ENCODE measurements at regions not wholly inside any gene's neighbourhood (a gene's known extent, or its start where the extent isn't known, plus 50 kb on each side); places are given as distances from the start of the nearest gene placed in this dataset.
A peak's percentile ranks its signal among the peaks of the same experiment; 100 is the strongest.

- Histone ChIP-seq H3K36me3 (replicated peaks) (no peaks in the 10 kb centered on the region), H3K4me3 (ENCODE audit: low read depth, low read length) (no peak overlapping the region), H3K27ac (no peak overlapping the region), H3K27me3 (replicated peaks) (no peaks in the 10 kb centered on the region)
- DNase-seq = no peak
- TF ChIP-seq CTCF (IDR thresholded peaks at IDR 0.05; ENCODE audit: low read depth, low read length, missing control alignments) = no peak
- in situ Hi-C loops (cut with HindIII; ENCODE audit: low pct_ligation_motif_present, low sequenced_read_pairs) = no loop called here
Measured at GRCh38 chr10:59562126-59562525, 147.5 kb downstream of the SLC16A9 start.

GRCh38 chr10:59561477-59562121, 148.1 kb downstream of the SLC16A9 start:
- in situ Hi-C loops (cut with HindIII; ENCODE audit: low pct_ligation_motif_present, low sequenced_read_pairs) = no loop called here
- peak; percentile 6 for DNase-seq
- H3K27me3 ChIP-seq (replicated peaks) = no peaks in the 10 kb centered on the region
- no peaks in the 10 kb centered on the region for H3K36me3 ChIP-seq (replicated peaks)
- no peak overlapping the region for H3K27ac ChIP-seq
- H3K4me3 ChIP-seq (ENCODE audit: low read depth, low read length) = no peak overlapping the region
- no peak for TF ChIP-seq CTCF (IDR thresholded peaks at IDR 0.05; ENCODE audit: low read depth, low read length, missing control alignments)

GRCh38 chr10:59560990-59561389, 148.7 kb downstream of the SLC16A9 start:
- H3K4me3 ChIP-seq (ENCODE audit: low read depth, low read length) = no peak overlapping the region
- no peak for DNase-seq
- no peaks in the 10 kb centered on the region for H3K36me3 ChIP-seq (replicated peaks)

GRCh38 chr10:59560161-59560560, 149.5 kb downstream of the SLC16A9 start:
- in situ Hi-C loops (cut with HindIII; ENCODE audit: low pct_ligation_motif_present, low sequenced_read_pairs) = no loop called here

More at GRCh38 chr10:59560990-59561389, 148.7 kb downstream of the SLC16A9 start:
- TF ChIP-seq CTCF (IDR thresholded peaks at IDR 0.05; ENCODE audit: low read depth, low read length, missing control alignments) = no peak
- Histone ChIP-seq H3K27ac (no peak overlapping the region), H3K27me3 (replicated peaks) (no peaks in the 10 kb centered on the region)
- in situ Hi-C loops (cut with HindIII; ENCODE audit: low pct_ligation_motif_present, low sequenced_read_pairs) = no loop called here

GRCh38 chr10:59558066-59558465, 151.6 kb downstream of the SLC16A9 start:
- no peak for DNase-seq
- no peak overlapping the region for H3K4me3 ChIP-seq (ENCODE audit: low read depth, low read length)
- no peak for TF ChIP-seq CTCF (IDR thresholded peaks at IDR 0.05; ENCODE audit: low read depth, low read length, missing control alignments)

More at GRCh38 chr10:59560161-59560560, 149.5 kb downstream of the SLC16A9 start:
- Histone ChIP-seq H3K27me3 (replicated peaks) (no peaks in the 10 kb centered on the region), H3K27ac (no peak overlapping the region), H3K4me3 (ENCODE audit: low read depth, low read length) (no peak overlapping the region), H3K36me3 (replicated peaks) (no peaks in the 10 kb centered on the region)
- no peak for DNase-seq
- no peak for TF ChIP-seq CTCF (IDR thresholded peaks at IDR 0.05; ENCODE audit: low read depth, low read length, missing control alignments)

GRCh38 chr10:59557642-59558041, 152.0 kb downstream of the SLC16A9 start:
- H3K4me3 ChIP-seq (ENCODE audit: low read depth, low read length) = no peak overlapping the region
- H3K36me3 ChIP-seq (replicated peaks) = no peaks in the 10 kb centered on the region
- no peaks in the 10 kb centered on the region for H3K27me3 ChIP-seq (replicated peaks)
- no peak for DNase-seq
- in situ Hi-C loops (cut with HindIII; ENCODE audit: low pct_ligation_motif_present, low sequenced_read_pairs) = no loop called here
- no peak for TF ChIP-seq CTCF (IDR thresholded peaks at IDR 0.05; ENCODE audit: low read depth, low read length, missing control alignments)
- H3K27ac ChIP-seq = no peak overlapping the region

More at GRCh38 chr10:59558066-59558465, 151.6 kb downstream of the SLC16A9 start:
- no peaks in the 10 kb centered on the region for H3K36me3 ChIP-seq (replicated peaks)
- H3K27ac ChIP-seq = no peak overlapping the region
- H3K27me3 ChIP-seq (replicated peaks) = no peaks in the 10 kb centered on the region
- in situ Hi-C loops (cut with HindIII; ENCODE audit: low pct_ligation_motif_present, low sequenced_read_pairs) = no loop called here
